ENCODE measurements at regions not wholly inside any gene's neighbourhood (a gene's known extent, or its start where the extent isn't known, plus 50 kb on each side); places are given as distances from the start of the nearest gene placed in this dataset.

DNA sequence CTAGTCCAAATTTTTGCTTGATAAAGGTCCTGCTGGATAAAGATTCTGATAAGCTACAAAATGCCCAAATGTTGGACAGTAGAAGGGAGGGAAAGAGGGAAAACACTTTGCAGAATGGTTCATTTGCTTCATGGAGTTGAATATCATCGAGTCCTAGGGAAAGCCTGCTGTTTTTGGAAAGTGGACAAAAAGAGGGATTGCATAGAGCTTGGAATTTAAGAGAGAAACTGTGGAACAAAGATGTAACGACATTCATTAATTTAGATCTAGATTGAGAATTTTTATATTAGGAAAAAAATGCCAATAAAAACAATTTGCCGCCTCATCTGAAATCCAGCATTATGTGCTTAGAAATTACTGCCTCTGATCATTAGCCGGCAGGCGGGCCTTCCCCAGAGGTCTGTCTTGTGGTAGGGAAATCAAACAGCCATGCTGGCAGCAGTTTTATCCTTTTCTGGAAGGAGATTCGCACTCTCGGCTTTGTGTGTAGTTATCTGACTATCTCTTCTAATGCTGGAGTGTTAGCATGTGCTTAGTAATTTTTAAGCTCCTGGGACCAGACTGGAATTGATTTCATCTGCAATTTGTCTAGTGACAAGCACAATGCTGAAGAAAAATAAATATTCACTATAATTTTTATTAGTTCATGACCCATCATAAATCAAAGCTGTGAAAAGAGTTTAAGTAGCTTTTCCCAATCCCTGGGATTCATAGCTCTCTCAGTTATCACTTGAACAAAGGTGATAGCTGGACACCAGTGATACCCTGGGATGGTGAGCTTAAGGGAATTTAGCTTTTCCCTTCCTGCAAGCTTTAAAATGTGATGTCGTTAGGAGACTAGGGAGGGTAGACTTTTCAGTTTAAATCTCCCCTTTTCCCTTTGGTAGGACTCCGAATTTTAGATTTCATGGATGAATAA lies 329.5 kb downstream of the PRL start:
- TF ChIP-seq, protein P1, sequence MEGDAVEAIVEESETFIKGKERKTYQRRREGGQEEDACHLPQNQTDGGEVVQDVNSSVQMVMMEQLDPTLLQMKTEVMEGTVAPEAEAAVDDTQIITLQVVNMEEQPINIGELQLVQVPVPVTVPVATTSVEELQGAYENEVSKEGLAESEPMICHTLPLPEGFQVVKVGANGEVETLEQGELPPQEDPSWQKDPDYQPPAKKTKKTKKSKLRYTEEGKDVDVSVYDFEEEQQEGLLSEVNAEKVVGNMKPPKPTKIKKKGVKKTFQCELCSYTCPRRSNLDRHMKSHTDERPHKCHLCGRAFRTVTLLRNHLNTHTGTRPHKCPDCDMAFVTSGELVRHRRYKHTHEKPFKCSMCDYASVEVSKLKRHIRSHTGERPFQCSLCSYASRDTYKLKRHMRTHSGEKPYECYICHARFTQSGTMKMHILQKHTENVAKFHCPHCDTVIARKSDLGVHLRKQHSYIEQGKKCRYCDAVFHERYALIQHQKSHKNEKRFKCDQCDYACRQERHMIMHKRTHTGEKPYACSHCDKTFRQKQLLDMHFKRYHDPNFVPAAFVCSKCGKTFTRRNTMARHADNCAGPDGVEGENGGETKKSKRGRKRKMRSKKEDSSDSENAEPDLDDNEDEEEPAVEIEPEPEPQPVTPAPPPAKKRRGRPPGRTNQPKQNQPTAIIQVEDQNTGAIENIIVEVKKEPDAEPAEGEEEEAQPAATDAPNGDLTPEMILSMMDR (IDR thresholded peaks at IDR 0.05): no peak
- no peak for TF ChIP-seq POLR2A (IDR thresholded peaks at IDR 0.05)
- no peak for TF ChIP-seq POLR2AphosphoS5 (IDR thresholded peaks at IDR 0.05)

Data from suprapubic skin (tissue), 4 donors.